GM12878 (cell line): ENCODE measurements at regions not wholly inside any gene's neighbourhood (a gene's known extent, or its start where the extent isn't known, plus 50 kb on each side); places are given as distances from the start of the nearest gene placed in this dataset.

Source experiments
- ATAC-seq: fragments of 200-7000 bp; cut with Tn5 transposase; 3 replicates; pipeline ENCODE4 v1.9.1; 2020; ENCODE audit warnings: mild to moderate bottlenecking, moderate library complexity
- BruUV-seq: library from RNA; stranded (reverse); fragments of 400-500 nt; replicated peaks from 2 replicates; lab custom pipeline; 2021; lab: Mats Ljungman, UMichigan
- CTCF ChIA-PET: fragments of 300-600 bp; sonication (Branson Sonifier 250); formaldehyde crosslinking; extraction: SDS; loops from one replicate; lab custom pipeline; 2021; ENCODE audit warnings: inconsistent platforms; lab: Yijun Ruan, JAX
- POLR2A ChIA-PET: fragments of 350-600 bp; formaldehyde crosslinking; extraction: SDS; loops from one replicate; lab custom pipeline; 2021; ENCODE audit warnings: inconsistent platforms; lab: Charles Lee
- RAD21 ChIA-PET: fragments of 300-600 bp; sonication (Branson Sonifier 250); formaldehyde crosslinking; loops from one replicate; lab custom pipeline; 2023; ENCODE audit warnings: antibody characterized with exemption; ENCODE audit not compliant: unreplicated experiment; lab: Charles Lee
- SMC1A ChIA-PET: fragments of 300-600 bp; sonication (Branson Sonifier 250); formaldehyde crosslinking; loops from one replicate; lab custom pipeline; 2023; ENCODE audit not compliant: unreplicated experiment, uncharacterized antibody; lab: Charles Lee
- DNase-seq: peaks from one replicate; pipeline ENCODE4 v3.0.0-alpha.2; 2011; ENCODE audit warnings: low read depth, low spot score
- FAIRE-seq: peaks from 3 replicates; lab custom pipeline; 2011; peaks lifted over from hg19 to GRCh38; lab: Jason Lieb, UNC
- H2AFZ ChIP-seq: 2 replicates; pipeline ENCODE4 v1.6.0; 2011; ENCODE audit warnings: low read depth, low read length, control low read depth; ENCODE audit not compliant: control insufficient read depth
- H3K27ac ChIP-seq: 2 replicates; pipeline ENCODE4 v1.5.1; 2011; ENCODE audit warnings: control low read depth; ENCODE audit not compliant: control insufficient read depth, insufficient read depth
- H3K27me3 ChIP-seq, 2 experiments: replicated peaks in 1 of 2; 2 replicates each; pipeline versions ENCODE4 v1.6.0 to v1.6.1; 2011; ENCODE audit warnings: low read length in 1 of 2; ENCODE audit not compliant: control insufficient read depth in 2 of 2, insufficient read depth in 2 of 2
- H3K36me3 ChIP-seq, 2 experiments: 2 replicates each; pipeline ENCODE4 v1.5.1; 2011; ENCODE audit warnings: low read length in 1 of 2; ENCODE audit not compliant: control insufficient read depth in 2 of 2, insufficient read depth in 2 of 2
- H3K4me1 ChIP-seq: 2 replicates; pipeline ENCODE4 v1.6.1; 2011; ENCODE audit warnings: mild to moderate bottlenecking, low read length, moderate library complexity, mixed read lengths; ENCODE audit not compliant: control insufficient read depth, insufficient read depth
- H3K4me2 ChIP-seq: 2 replicates; pipeline ENCODE4 v1.6.0; 2011; ENCODE audit warnings: control low read depth; ENCODE audit not compliant: control insufficient read depth, insufficient read depth
- H3K4me3 ChIP-seq: fragments of 200-600 bp; sonication (generic); 2 replicates; pipeline ENCODE4 v1.5.1; 2016
- H3K79me2 ChIP-seq: 2 replicates; pipeline ENCODE4 v1.6.0; 2011; ENCODE audit warnings: low read length; ENCODE audit not compliant: control insufficient read depth, insufficient read depth
- H3K9ac ChIP-seq: 2 replicates; pipeline ENCODE4 v1.8.0; 2011; ENCODE audit warnings: low read length, control low read depth, mixed read lengths; ENCODE audit not compliant: control insufficient read depth, insufficient read depth
- H3K9me3 ChIP-seq: replicated peaks from 3 replicates; pipeline ENCODE4 v1.5.1; 2011; ENCODE audit warnings: mild to moderate bottlenecking, low read length; ENCODE audit not compliant: control insufficient read depth, insufficient read depth
- H4K20me1 ChIP-seq: 2 replicates; pipeline ENCODE4 v1.6.0; 2011; ENCODE audit not compliant: control insufficient read depth, insufficient read depth
- ATF2 ChIP-seq: IDR thresholded peaks from 2 replicates; pipeline ENCODE4 v1.6.1; 2012; ENCODE audit warnings: low read length, inconsistent platforms
- BCLAF1 ChIP-seq: fragments of 450-650 bp; IDR thresholded peaks from 2 replicates; pipeline ENCODE4 v1.6.1; 2017; ENCODE audit warnings: antibody characterized with exemption, mild to moderate bottlenecking, moderate library complexity
- SUZ12 ChIP-seq: fragments of 200-600 bp; sonication (generic); IDR thresholded peaks from one replicate; pipeline ENCODE4 v1.6.1; 2018; ENCODE audit warnings: antibody characterized with exemption, mild to moderate bottlenecking; ENCODE audit not compliant: unreplicated experiment
- ZNF274 ChIP-seq: IDR thresholded peaks from one replicate; pipeline ENCODE4 v1.8.0; 2011; ENCODE audit not compliant: insufficient read length, insufficient read depth
- WGBS: methylation state at CpG from one replicate; pipeline ENCODE4 v1.1.6; 2016; ENCODE audit warnings: low lambda C conversion rate; ENCODE audit not compliant: insufficient replicate concordance, insufficient coverage; ENCODE audit errors: missing lambda C conversion rate; 5-methylcytosine and 5-hydroxymethylcytosine counted together
- in situ Hi-C: fragments of 300-500 bp; cut with MboI; formaldehyde crosslinking; loops from 9 replicates; pipeline ENCODE4 v1.14.3; 2018; ENCODE audit warnings: mixed read lengths
- intact Hi-C: fragments of 100-400 bp; cut with micrococcal nuclease; formaldehyde crosslinking; loops from one replicate; pipeline ENCODE4 v1.14.2; 2022; ENCODE audit not compliant: unreplicated experiment

GRCh38 chr2:172297950-172298349, 129.4 kb upstream of the ITGA6 start:
- no peaks in the 10 kb centered on the region for H3K79me2 ChIP-seq
- 13% methylated on average over 4 of the region's 4 CpGs for WGBS
- in situ Hi-C loops (no loop called here), intact Hi-C loops (no loop called here)
- H3K4me3 ChIP-seq = no peak overlapping the region
- no peaks in the 10 kb centered on the region for H4K20me1 ChIP-seq
- ChIA-PET CTCF (no interaction called here), POLR2A (no interaction called here), RAD21 (no interaction called here), SMC1A (no interaction called here)
- no TSS peak for BruUV-seq
- no peaks in the 10 kb centered on the region for H3K4me1 ChIP-seq
- ATAC-seq (no peak), FAIRE-seq (no peak), DNase-seq (no peak)
- no peak overlapping the region for H2AFZ ChIP-seq
- no peaks in the 10 kb centered on the region; a peak in 1 of 4 replicates for H3K27me3 ChIP-seq
- TF ChIP-seq SUZ12 (no peak), ZNF274 (no peak), BCLAF1 (no peak), ATF2 (no peak)
- no peaks in the 10 kb centered on the region for H3K36me3 ChIP-seq
- H3K9ac ChIP-seq = no peak overlapping the region
- no peak overlapping the region for H3K4me2 ChIP-seq
- H3K9me3 ChIP-seq = no peaks in the 10 kb centered on the region
- no peak overlapping the region for H3K27ac ChIP-seq
